ENCODE measurements at regions not wholly inside any gene's neighbourhood (a gene's known extent, or its start where the extent isn't known, plus 50 kb on each side); places are given as distances from the start of the nearest gene placed in this dataset.

DNA sequence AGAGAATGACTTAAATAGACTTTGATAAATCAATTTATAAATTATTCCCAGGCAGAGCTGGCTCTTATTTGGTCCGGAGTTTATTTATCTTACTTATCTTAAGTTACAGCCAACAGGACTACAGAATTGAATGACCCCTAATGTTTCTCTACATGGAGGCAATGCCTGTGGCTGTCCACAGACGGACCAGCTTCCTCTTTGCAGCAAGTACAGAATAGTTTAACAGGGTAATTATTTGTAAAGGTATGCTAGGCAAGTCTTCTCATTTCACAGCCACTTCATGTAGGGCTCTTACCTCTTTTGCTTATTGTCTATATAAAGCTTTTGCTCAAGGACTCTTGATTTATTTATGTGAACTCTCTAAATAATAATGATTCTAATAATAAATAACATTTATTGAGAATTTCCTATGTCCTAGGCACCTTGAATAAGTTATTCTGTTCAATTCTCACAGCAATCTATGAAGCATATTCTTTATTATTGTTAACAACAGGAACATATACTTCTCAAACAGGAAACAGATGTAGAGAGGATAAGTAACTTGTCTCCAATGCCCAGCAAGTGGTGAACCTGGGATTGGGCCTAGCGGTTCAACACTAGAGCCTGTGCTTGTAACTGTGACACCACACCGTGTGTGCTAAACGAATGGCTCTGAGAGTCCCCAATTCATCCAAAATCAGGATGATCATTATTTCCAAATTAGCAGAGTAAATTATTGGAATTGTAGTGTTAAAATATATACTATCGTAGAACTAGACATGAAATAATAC is 58.8 kb upstream of the NXPH2 start:
- WGBS, 2 donors (ENCODE audit: low coverage in 1 of 2), result 46 to 62% methylated on average over 6 of the region's 6 CpGs
- TF ChIP-seq, protein P1, sequence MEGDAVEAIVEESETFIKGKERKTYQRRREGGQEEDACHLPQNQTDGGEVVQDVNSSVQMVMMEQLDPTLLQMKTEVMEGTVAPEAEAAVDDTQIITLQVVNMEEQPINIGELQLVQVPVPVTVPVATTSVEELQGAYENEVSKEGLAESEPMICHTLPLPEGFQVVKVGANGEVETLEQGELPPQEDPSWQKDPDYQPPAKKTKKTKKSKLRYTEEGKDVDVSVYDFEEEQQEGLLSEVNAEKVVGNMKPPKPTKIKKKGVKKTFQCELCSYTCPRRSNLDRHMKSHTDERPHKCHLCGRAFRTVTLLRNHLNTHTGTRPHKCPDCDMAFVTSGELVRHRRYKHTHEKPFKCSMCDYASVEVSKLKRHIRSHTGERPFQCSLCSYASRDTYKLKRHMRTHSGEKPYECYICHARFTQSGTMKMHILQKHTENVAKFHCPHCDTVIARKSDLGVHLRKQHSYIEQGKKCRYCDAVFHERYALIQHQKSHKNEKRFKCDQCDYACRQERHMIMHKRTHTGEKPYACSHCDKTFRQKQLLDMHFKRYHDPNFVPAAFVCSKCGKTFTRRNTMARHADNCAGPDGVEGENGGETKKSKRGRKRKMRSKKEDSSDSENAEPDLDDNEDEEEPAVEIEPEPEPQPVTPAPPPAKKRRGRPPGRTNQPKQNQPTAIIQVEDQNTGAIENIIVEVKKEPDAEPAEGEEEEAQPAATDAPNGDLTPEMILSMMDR (IDR thresholded peaks at IDR 0.05), result no peak
- TF ChIP-seq POLR2A (IDR thresholded peaks at IDR 0.05), result no peak
- TF ChIP-seq EP300 (IDR thresholded peaks at IDR 0.05), result no peak
- TF ChIP-seq POLR2AphosphoS5 (IDR thresholded peaks at IDR 0.05), result no peak

DNA sequence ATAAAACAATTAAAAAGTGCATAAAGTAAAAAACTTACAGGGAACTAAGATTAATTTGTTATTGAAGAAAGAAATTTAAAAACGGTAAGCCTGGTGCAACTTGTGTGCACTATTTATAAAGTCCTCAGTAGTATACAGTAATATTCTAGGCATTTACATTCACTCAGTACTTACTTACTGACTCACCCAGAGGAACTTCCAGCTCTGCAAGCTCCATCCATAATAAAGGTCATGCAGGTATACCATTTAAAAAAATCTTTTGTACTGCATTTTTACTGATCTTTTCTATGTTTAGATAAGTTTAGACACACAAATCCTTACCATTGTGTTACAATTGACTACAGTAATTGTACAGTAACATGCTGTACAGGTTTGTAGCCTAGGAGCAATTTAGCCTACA is 51.5 kb upstream of the NXPH2 start:
- no peak for ATAC-seq
- Histone ChIP-seq H3K4me3 (no peak overlapping the region), H3K4me1 (no peaks in the 10 kb centered on the region), H3K27me3 (no peaks in the 10 kb centered on the region), H3K27ac (no peak overlapping the region), H3K36me3 (no peaks in the 10 kb centered on the region), H3K9me3 (no peaks in the 10 kb centered on the region)
- WGBS, 2 donors (ENCODE audit: low coverage in 1 of 2), result 36 to 43% methylated on average over 1 of the region's 1 CpG
- TF ChIP-seq EP300 (IDR thresholded peaks at IDR 0.05), result no peak
- no peak for TF ChIP-seq POLR2AphosphoS5 (IDR thresholded peaks at IDR 0.05)

More for the DNA sequence above, 58.8 kb upstream of the NXPH2 start:
- Histone ChIP-seq H3K27me3 (no peaks in the 10 kb centered on the region), H3K4me3 (no peak overlapping the region), H3K27ac (no peak overlapping the region), H3K36me3 (no peaks in the 10 kb centered on the region), H3K4me1 (no peaks in the 10 kb centered on the region), H3K9me3 (no peaks in the 10 kb centered on the region)
- ATAC-seq, result no peak

DNA sequence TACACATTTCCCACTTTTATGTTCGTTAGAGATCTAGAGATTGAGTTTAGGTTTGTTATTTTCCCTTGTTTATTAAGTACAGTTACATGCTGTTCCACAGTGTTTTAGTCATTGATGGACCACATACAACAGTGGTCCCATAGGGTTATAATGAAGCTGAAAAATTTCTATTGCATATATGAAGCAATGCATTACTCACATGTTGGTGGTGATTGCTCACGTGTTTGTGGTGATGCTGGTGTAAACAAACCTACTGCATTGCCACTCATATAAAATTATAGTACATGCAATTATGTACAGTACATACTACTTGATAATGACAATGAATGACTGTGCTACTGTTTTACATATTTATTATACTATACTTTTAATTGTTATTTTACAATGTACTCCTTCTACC is 51.0 kb upstream of the NXPH2 start:
- H3K27ac ChIP-seq, result no peak overlapping the region
- H3K27me3 ChIP-seq, result no peaks in the 10 kb centered on the region
- H3K4me3 ChIP-seq, result no peak overlapping the region
- TF ChIP-seq EP300 (IDR thresholded peaks at IDR 0.05) (no peak), POLR2A (IDR thresholded peaks at IDR 0.05) (no peak), POLR2AphosphoS5 (IDR thresholded peaks at IDR 0.05) (no peak)
- TF ChIP-seq, protein P1 (IDR thresholded peaks at IDR 0.05), result no peak
- WGBS, 2 donors (ENCODE audit: low coverage in 1 of 2), result 76 to 80% methylated on average over 2 of the region's 2 CpGs
- no peaks in the 10 kb centered on the region for H3K9me3 ChIP-seq
- ATAC-seq, result no peak
- H3K36me3 ChIP-seq, result no peaks in the 10 kb centered on the region
- H3K4me1 ChIP-seq, result no peaks in the 10 kb centered on the region

DNA sequence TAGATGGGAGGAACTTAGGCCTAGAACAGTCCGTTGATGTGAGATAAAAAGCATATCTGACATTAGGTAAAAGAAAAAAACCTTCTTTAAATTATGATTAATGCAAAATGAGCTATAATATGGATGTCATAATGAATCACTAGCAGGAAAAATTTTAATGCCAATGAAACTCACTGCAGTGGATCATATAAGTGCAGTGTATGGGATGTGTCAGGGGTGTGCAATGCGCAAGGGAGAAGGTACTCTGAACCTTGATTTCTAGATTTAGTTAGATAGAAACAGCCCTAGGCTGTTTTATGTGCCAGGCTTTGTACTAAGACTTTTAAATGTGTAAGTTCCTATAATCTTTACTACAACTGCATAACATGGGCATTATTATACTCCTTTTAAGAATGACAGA is 50.4 kb upstream of the NXPH2 start:
- no peaks in the 10 kb centered on the region for H3K27me3 ChIP-seq
- no peak overlapping the region for H3K27ac ChIP-seq
- H3K9me3 ChIP-seq, result no peaks in the 10 kb centered on the region
- no peak overlapping the region for H3K4me3 ChIP-seq
- no peak for ATAC-seq
- H3K36me3 ChIP-seq, result no peaks in the 10 kb centered on the region
- TF ChIP-seq, protein P1 (IDR thresholded peaks at IDR 0.05), result no peak
- no peak for TF ChIP-seq EP300 (IDR thresholded peaks at IDR 0.05)
- no peak for TF ChIP-seq POLR2AphosphoS5 (IDR thresholded peaks at IDR 0.05)
- TF ChIP-seq POLR2A (IDR thresholded peaks at IDR 0.05), result no peak
- 75 to 92% methylated on average over 1 to 2 of the region's 2 CpGs for WGBS, 2 donors (ENCODE audit: low coverage in 1 of 2)
- no peaks in the 10 kb centered on the region for H3K4me1 ChIP-seq

Small RNA genes in the stretch of these regions (small RNA-seq; reads per million reads assigned to genes)
- gene RF00139 (0 to 0.09 (median 0) reads per million in 4 donors), gene RN7SKP286 (0 reads per million in 4 donors)

All from gastroesophageal sphincter (tissue), 4 donors.